ENCODE measurements at regions not wholly inside any gene's neighbourhood (a gene's known extent, or its start where the extent isn't known, plus 50 kb on each side); places are given as distances from the start of the nearest gene placed in this dataset.

DNA sequence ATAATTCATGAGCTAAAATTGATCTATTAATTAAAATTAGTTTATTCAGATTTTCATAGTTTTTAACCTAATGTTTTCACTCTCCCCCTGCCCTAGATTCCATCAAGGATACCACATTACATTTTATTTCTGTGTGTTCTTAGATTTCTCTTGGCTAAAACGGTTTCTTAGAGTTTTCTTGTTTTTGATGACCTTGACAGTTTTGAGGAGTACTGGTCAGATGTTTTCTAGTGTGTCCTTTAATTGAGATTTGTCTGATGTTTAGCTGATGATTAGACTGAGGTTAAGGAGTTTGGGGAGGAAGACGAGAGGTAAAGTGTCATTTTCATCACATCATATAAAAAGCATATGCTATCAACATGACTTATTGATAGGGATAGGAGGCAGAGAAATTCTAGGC, 475.9 kb downstream of the SQOR start:
- TF ChIP-seq RBBP5 (IDR thresholded peaks at IDR 0.05; ENCODE audit: borderline replicate concordance, low read depth, low read length) (no peak), FOSL1 (IDR thresholded peaks at IDR 0.05; ENCODE audit: insufficient read depth, low read depth, low read length) (no peak), SP4 (IDR thresholded peaks at IDR 0.05; ENCODE audit: low read length) (no peak), CTCF (IDR thresholded peaks at IDR 0.05; ENCODE audit: control extremely low read depth in 1 of 3, insufficient read depth in 1 of 3, low read depth in 1 of 3, low read length in 3 of 3) (no peak), SP2 (IDR thresholded peaks at IDR 0.05; ENCODE audit: low read length) (no peak), POU5F1 (IDR thresholded peaks at IDR 0.05; ENCODE audit: low read depth, low read length) (no peak), SIN3A (conservative IDR thresholded peaks at IDR 0.05 in 1 of 2, IDR thresholded peaks at IDR 0.05 in 1 of 2; ENCODE audit: low read depth in 1 of 2, low read length in 2 of 2) (no peak), POLR2A (IDR thresholded peaks at IDR 0.05; ENCODE audit: control extremely low read depth in 1 of 2, low read depth in 2 of 2, low read length in 2 of 2) (no peak), JUND (IDR thresholded peaks at IDR 0.05; ENCODE audit: low read length) (no peak), SUZ12 (IDR thresholded peaks at IDR 0.05; ENCODE audit: low read length) (no peak)
- TF ChIP-seq, protein P1, sequence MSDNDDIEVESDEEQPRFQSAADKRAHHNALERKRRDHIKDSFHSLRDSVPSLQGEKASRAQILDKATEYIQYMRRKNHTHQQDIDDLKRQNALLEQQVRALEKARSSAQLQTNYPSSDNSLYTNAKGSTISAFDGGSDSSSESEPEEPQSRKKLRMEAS (IDR thresholded peaks at IDR 0.05): no peak

Measured in H1 (cell line).